ENCODE measurements at regions not wholly inside any gene's neighbourhood (a gene's known extent, or its start where the extent isn't known, plus 50 kb on each side); places are given as distances from the start of the nearest gene placed in this dataset.

GRCh38 chrX:42530027-42530426, 247.9 kb downstream of the PPP1R2C start:
- no peak for DNase-seq
- no peak overlapping the region for H3K4me3 ChIP-seq
- no peaks in the 10 kb centered on the region for H3K4me1 ChIP-seq
- WGBS, 2 donors, result 78 to 92% methylated on average over 1 of the region's 1 CpG
- intact Hi-C loops (cut with DNase I; ENCODE audit: low total_unique reads), result no loop called here
- TF ChIP-seq CTCF (IDR thresholded peaks at IDR 0.05), result no peak
- no peak for TF ChIP-seq POLR2A (IDR thresholded peaks at IDR 0.05)
- no peaks in the 10 kb centered on the region for H3K27me3 ChIP-seq
- H3K9me3 ChIP-seq, result no peaks in the 10 kb centered on the region
- H3K36me3 ChIP-seq (ENCODE audit: low read depth, missing control alignments), result no peaks in the 10 kb centered on the region
- H3K27ac ChIP-seq, result no peak overlapping the region

- no peaks in the 10 kb centered on the region for H3K9me3 ChIP-seq
- intact Hi-C loops (cut with DNase I; ENCODE audit: low total_unique reads), result no loop called here
- 73 to 75% methylated on average over 1 of the region's 1 CpG for WGBS, 2 donors
- H3K27ac ChIP-seq, result no peak overlapping the region
- no peaks in the 10 kb centered on the region for H3K27me3 ChIP-seq
- H3K4me3 ChIP-seq, result no peak overlapping the region
- TF ChIP-seq CTCF (IDR thresholded peaks at IDR 0.05), result no peak
- TF ChIP-seq POLR2A (IDR thresholded peaks at IDR 0.05), result no peak
- DNase-seq, result no peak
- H3K36me3 ChIP-seq (ENCODE audit: low read depth, missing control alignments), result no peaks in the 10 kb centered on the region
- no peaks in the 10 kb centered on the region for H3K4me1 ChIP-seq
Measured at GRCh38 chrX:42524379-42524778, 253.6 kb downstream of the PPP1R2C start.

GRCh38 chrX:42519666-42520231, 258.2 kb downstream of the PPP1R2C start:
- no peak for TF ChIP-seq CTCF (IDR thresholded peaks at IDR 0.05)
- no peak for TF ChIP-seq POLR2A (IDR thresholded peaks at IDR 0.05)
- Histone ChIP-seq H3K36me3 (ENCODE audit: low read depth, missing control alignments) (no peaks in the 10 kb centered on the region), H3K27me3 (no peaks in the 10 kb centered on the region), H3K27ac (no peak overlapping the region), H3K4me1 (no peaks in the 10 kb centered on the region), H3K4me3 (no peak overlapping the region), H3K9me3 (no peaks in the 10 kb centered on the region)
- intact Hi-C loops (cut with DNase I; ENCODE audit: low total_unique reads), result no loop called here
- 80 to 100% methylated on average over 1 of the region's 1 CpG for WGBS, 2 donors
- no peak for DNase-seq

- H3K36me3 ChIP-seq (ENCODE audit: low read depth, missing control alignments), result no peaks in the 10 kb centered on the region
- H3K27me3 ChIP-seq, result no peaks in the 10 kb centered on the region
- intact Hi-C loops (cut with DNase I; ENCODE audit: low total_unique reads), result no loop called here
- no peak for DNase-seq
- 70 to 79% methylated on average over 1 of the region's 1 CpG for WGBS, 2 donors
- TF ChIP-seq CTCF (IDR thresholded peaks at IDR 0.05) (no peak), POLR2A (IDR thresholded peaks at IDR 0.05) (no peak)
- no peaks in the 10 kb centered on the region for H3K9me3 ChIP-seq
- H3K27ac ChIP-seq, result no peak overlapping the region
- H3K4me3 ChIP-seq, result no peak overlapping the region
- no peaks in the 10 kb centered on the region for H3K4me1 ChIP-seq
Measured at GRCh38 chrX:42515939-42516338, 262.0 kb downstream of the PPP1R2C start.

- H3K4me3 ChIP-seq, result no peak overlapping the region
- H3K27me3 ChIP-seq, result no peaks in the 10 kb centered on the region
- WGBS, 2 donors, result 67 to 79% methylated on average over 7 of the region's 7 CpGs
- intact Hi-C loops (cut with DNase I; ENCODE audit: low total_unique reads), result no loop called here
- H3K27ac ChIP-seq, result no peak overlapping the region
- no peaks in the 10 kb centered on the region for H3K36me3 ChIP-seq (ENCODE audit: low read depth, missing control alignments)
- no peak for DNase-seq
- TF ChIP-seq CTCF (IDR thresholded peaks at IDR 0.05) (no peak), POLR2A (IDR thresholded peaks at IDR 0.05) (no peak)
- no peaks in the 10 kb centered on the region for H3K4me1 ChIP-seq
- no peaks in the 10 kb centered on the region for H3K9me3 ChIP-seq
Measured at GRCh38 chrX:42505016-42505415, 272.9 kb downstream of the PPP1R2C start.
